Lower lobe of right lung (tissue), 2 donors: ENCODE measurements at regions not wholly inside any gene's neighbourhood (a gene's known extent, or its start where the extent isn't known, plus 50 kb on each side); places are given as distances from the start of the nearest gene placed in this dataset.

Experiments
- ATAC-seq, 2 donors: fragments of 200-7000 bp; cut with Tn5 transposase; one replicate each; pipeline ENCODE4 v1.9.1; 2020 to 2022; ENCODE audit warnings: mild to moderate bottlenecking in 2 of 2, moderate library complexity in 2 of 2
- DNase-seq: peaks from one replicate; pipeline ENCODE4 v3.0.0-alpha.2; 2020
- H3K27ac ChIP-seq: fragments of 200-600 bp; one replicate; pipeline ENCODE4 v1.8.0; 2022
- H3K27me3 ChIP-seq: fragments of 200-600 bp; one replicate; pipeline ENCODE4 v1.8.0; 2022; ENCODE audit warnings: low read depth
- H3K36me3 ChIP-seq: fragments of 200-600 bp; one replicate; pipeline ENCODE4 v1.8.0; 2022; ENCODE audit warnings: mild to moderate bottlenecking
- H3K4me1 ChIP-seq: fragments of 200-600 bp; one replicate; pipeline ENCODE4 v1.8.0; 2022
- H3K4me3 ChIP-seq: fragments of 200-600 bp; one replicate; pipeline ENCODE4 v1.8.0; 2022; ENCODE audit warnings: mild to moderate bottlenecking
- H3K9me3 ChIP-seq: fragments of 200-600 bp; one replicate; pipeline ENCODE4 v1.8.0; 2022
- CTCF ChIP-seq: fragments of 200-600 bp; IDR thresholded peaks from one replicate; pipeline ENCODE4 v1.8.0; 2022; ENCODE audit warnings: antibody characterized with exemption, mild to moderate bottlenecking
- intact Hi-C: fragments of 100-400 bp; cut with DNase I; formaldehyde crosslinking; loops from one replicate; pipeline ENCODE4 v1.11.0; 2022
- donor health status: DM: no; HTN: yes; CAD: no; lungs with severe emphysema.

- intact Hi-C loops = no loop called here
- no peaks in the 10 kb centered on the region for H3K9me3 ChIP-seq
- H3K27me3 ChIP-seq = no peaks in the 10 kb centered on the region
- DNase-seq = no peak
- no peak overlapping the region for H3K4me3 ChIP-seq
- no peak for ATAC-seq
- TF ChIP-seq CTCF = no peak
- H3K27ac ChIP-seq = no peak overlapping the region
- no peaks in the 10 kb centered on the region for H3K36me3 ChIP-seq
- H3K4me1 ChIP-seq = no peaks in the 10 kb centered on the region
These were observed 90.1 kb upstream of the COL3A1 start for GRCh38 chr2:188884046-188884445.

- intact Hi-C loops = no loop called here
- ATAC-seq = no peak
These were observed 89.7 kb upstream of the COL3A1 start for GRCh38 chr2:188884517-188884916.

GRCh38 chr2:188889187-188889586 lies 85.0 kb upstream of the COL3A1 start:
- no peaks in the 10 kb centered on the region for H3K36me3 ChIP-seq
- no peak overlapping the region for H3K4me3 ChIP-seq
- no peak overlapping the region for H3K27ac ChIP-seq
- no peaks in the 10 kb centered on the region for H3K27me3 ChIP-seq
- no peaks in the 10 kb centered on the region for H3K9me3 ChIP-seq
- ATAC-seq = no peak
- H3K4me1 ChIP-seq = no peaks in the 10 kb centered on the region
- no peak for DNase-seq
- intact Hi-C loops = no loop called here
- TF ChIP-seq CTCF = no peak

More at GRCh38 chr2:188884517-188884916, 89.7 kb upstream of the COL3A1 start:
- Histone ChIP-seq H3K27me3 (no peaks in the 10 kb centered on the region), H3K27ac (no peak overlapping the region), H3K4me3 (no peak overlapping the region), H3K4me1 (no peaks in the 10 kb centered on the region), H3K36me3 (no peaks in the 10 kb centered on the region), H3K9me3 (no peaks in the 10 kb centered on the region)
- DNase-seq = no peak
- no peak for TF ChIP-seq CTCF

- no peaks in the 10 kb centered on the region for H3K9me3 ChIP-seq
- intact Hi-C loops = no loop called here
- H3K4me1 ChIP-seq = no peaks in the 10 kb centered on the region
- no peak for DNase-seq
- H3K27ac ChIP-seq = no peak overlapping the region
- no peak overlapping the region for H3K4me3 ChIP-seq
- H3K36me3 ChIP-seq = no peaks in the 10 kb centered on the region
- H3K27me3 ChIP-seq = no peaks in the 10 kb centered on the region
- no peak for ATAC-seq
- TF ChIP-seq CTCF = no peak
These were observed 83.4 kb upstream of the COL3A1 start for GRCh38 chr2:188890755-188891154.

- Histone ChIP-seq H3K4me1 (no peaks in the 10 kb centered on the region), H3K9me3 (no peaks in the 10 kb centered on the region), H3K4me3 (no peak overlapping the region), H3K27me3 (no peaks in the 10 kb centered on the region), H3K36me3 (no peaks in the 10 kb centered on the region), H3K27ac (no peak overlapping the region)
- intact Hi-C loops = no loop called here
- TF ChIP-seq CTCF = no peak
- DNase-seq (no peak), ATAC-seq (no peak)
These were observed 81.5 kb upstream of the COL3A1 start for GRCh38 chr2:188892636-188893035.

- no peaks in the 10 kb centered on the region for H3K4me1 ChIP-seq
- H3K27ac ChIP-seq = no peak overlapping the region
- DNase-seq = no peak
- TF ChIP-seq CTCF = no peak
- no peaks in the 10 kb centered on the region for H3K36me3 ChIP-seq
- no peaks in the 10 kb centered on the region for H3K9me3 ChIP-seq
- no peak for ATAC-seq
- no peak overlapping the region for H3K4me3 ChIP-seq
- intact Hi-C loops = no loop called here
- no peaks in the 10 kb centered on the region for H3K27me3 ChIP-seq
These were observed 80.2 kb upstream of the COL3A1 start for GRCh38 chr2:188893972-188894371.
